ENCODE measurements at regions not wholly inside any gene's neighbourhood (a gene's known extent, or its start where the extent isn't known, plus 50 kb on each side); places are given as distances from the start of the nearest gene placed in this dataset.
"Not testable (repeated sequence)": the region's sequence is repeated elsewhere in the genome, so short reads cannot be mapped to it uniquely, and the experiment has no call there.

- H3K4me3 Mint-ChIP-seq (ENCODE audit: unreplicated experiment) = no peak overlapping the region
- H3K9me3 Mint-ChIP-seq (ENCODE audit: unreplicated experiment) = no peaks in the 10 kb centered on the region
- no peak overlapping the region for H3K27ac Mint-ChIP-seq (ENCODE audit: unreplicated experiment)
- no peaks in the 10 kb centered on the region for H3K27me3 Mint-ChIP-seq (ENCODE audit: unreplicated experiment)
- H3K36me3 Mint-ChIP-seq (ENCODE audit: unreplicated experiment) = no peaks in the 10 kb centered on the region
- DNase-seq = no peak
- TF ChIP-seq CTCF (IDR thresholded peaks at IDR 0.05; ENCODE audit: partially characterized antibody, unreplicated experiment) = no peak
- H3K4me1 Mint-ChIP-seq (ENCODE audit: low read depth, unreplicated experiment) = no peaks in the 10 kb centered on the region
These were observed 105.6 kb upstream of the SYN3 start for GRCh38 chr22:33163815-33164214.

- Mint-ChIP-seq H3K4me3 (ENCODE audit: unreplicated experiment) (no peak overlapping the region), H3K27ac (ENCODE audit: unreplicated experiment) (no peak overlapping the region), H3K27me3 (ENCODE audit: unreplicated experiment) (no peaks in the 10 kb centered on the region), H3K4me1 (ENCODE audit: low read depth, unreplicated experiment) (no peaks in the 10 kb centered on the region), H3K9me3 (ENCODE audit: unreplicated experiment) (no peaks in the 10 kb centered on the region), H3K36me3 (ENCODE audit: unreplicated experiment) (no peaks in the 10 kb centered on the region)
- no peak for TF ChIP-seq CTCF (IDR thresholded peaks at IDR 0.05; ENCODE audit: partially characterized antibody, unreplicated experiment)
- no peak for DNase-seq
These were observed 104.0 kb upstream of the SYN3 start for GRCh38 chr22:33162196-33162595.

- Mint-ChIP-seq H3K4me3 (ENCODE audit: unreplicated experiment) (no peak overlapping the region), H3K27me3 (ENCODE audit: unreplicated experiment) (no peaks in the 10 kb centered on the region), H3K27ac (ENCODE audit: unreplicated experiment) (no peak overlapping the region), H3K9me3 (ENCODE audit: unreplicated experiment) (no peaks in the 10 kb centered on the region), H3K4me1 (ENCODE audit: low read depth, unreplicated experiment) (no peaks in the 10 kb centered on the region), H3K36me3 (ENCODE audit: unreplicated experiment) (peaks cover under 1% of the 10 kb centered on the region)
- no peak for TF ChIP-seq CTCF (IDR thresholded peaks at IDR 0.05; ENCODE audit: partially characterized antibody, unreplicated experiment)
- DNase-seq = no peak
These were observed 102.3 kb upstream of the SYN3 start for GRCh38 chr22:33160525-33160924.

- H3K9me3 Mint-ChIP-seq (ENCODE audit: unreplicated experiment); H3K27ac Mint-ChIP-seq (ENCODE audit: unreplicated experiment); H3K27me3 Mint-ChIP-seq (ENCODE audit: unreplicated experiment); H3K4me1 Mint-ChIP-seq (ENCODE audit: low read depth, unreplicated experiment); H3K36me3 Mint-ChIP-seq (ENCODE audit: unreplicated experiment); H3K4me3 Mint-ChIP-seq (ENCODE audit: unreplicated experiment); DNase-seq: not testable (repeated sequence)
These were observed 96.8 kb upstream of the SYN3 start for GRCh38 chr22:33154967-33155366.

GRCh38 chr22:33149611-33150010 is 91.4 kb upstream of the SYN3 start:
- H3K9me3 Mint-ChIP-seq (ENCODE audit: unreplicated experiment) = no peaks in the 10 kb centered on the region
- no peaks in the 10 kb centered on the region for H3K27me3 Mint-ChIP-seq (ENCODE audit: unreplicated experiment)
- H3K4me1 Mint-ChIP-seq (ENCODE audit: low read depth, unreplicated experiment) = no peaks in the 10 kb centered on the region
- no peak overlapping the region for H3K27ac Mint-ChIP-seq (ENCODE audit: unreplicated experiment)
- no peaks in the 10 kb centered on the region for H3K36me3 Mint-ChIP-seq (ENCODE audit: unreplicated experiment)
- H3K4me3 Mint-ChIP-seq (ENCODE audit: unreplicated experiment) = no peak overlapping the region
- DNase-seq = no peak
- TF ChIP-seq CTCF (IDR thresholded peaks at IDR 0.05; ENCODE audit: partially characterized antibody, unreplicated experiment) = no peak

GRCh38 chr22:33144721-33145120 is 86.5 kb upstream of the SYN3 start:
- H3K9me3 Mint-ChIP-seq (ENCODE audit: unreplicated experiment) = no peaks in the 10 kb centered on the region
- H3K4me1 Mint-ChIP-seq (ENCODE audit: low read depth, unreplicated experiment) = no peaks in the 10 kb centered on the region
- no peaks in the 10 kb centered on the region for H3K36me3 Mint-ChIP-seq (ENCODE audit: unreplicated experiment)
- DNase-seq = no peak
- H3K27ac Mint-ChIP-seq (ENCODE audit: unreplicated experiment) = no peak overlapping the region
- H3K27me3 Mint-ChIP-seq (ENCODE audit: unreplicated experiment) = peaks cover 1% of the 10 kb centered on the region
- no peak for TF ChIP-seq CTCF (IDR thresholded peaks at IDR 0.05; ENCODE audit: partially characterized antibody, unreplicated experiment)
- H3K4me3 Mint-ChIP-seq (ENCODE audit: unreplicated experiment) = no peak overlapping the region

Measured in glutamatergic neuron (in vitro differentiated cells).